Rectal smooth muscle tissue (tissue), 1 donor: ENCODE measurements at regions not wholly inside any gene's neighbourhood (a gene's known extent, or its start where the extent isn't known, plus 50 kb on each side); places are given as distances from the start of the nearest gene placed in this dataset.

ENCODE experiments used
- H3K27ac ChIP-seq: one replicate; pipeline ENCODE4 v1.7.0; 2013; ENCODE audit warnings: low read depth, low read length, inconsistent platforms
- H3K27me3 ChIP-seq: one replicate; pipeline ENCODE4 v1.7.0; 2013; ENCODE audit warnings: low read length; ENCODE audit not compliant: control insufficient read depth, insufficient read depth
- H3K36me3 ChIP-seq: one replicate; pipeline ENCODE4 v1.7.0; 2013; ENCODE audit warnings: low read length; ENCODE audit not compliant: control insufficient read depth, insufficient read depth
- H3K4me1 ChIP-seq: one replicate; pipeline ENCODE4 v1.7.0; 2013; ENCODE audit warnings: low read length; ENCODE audit not compliant: control insufficient read depth, insufficient read depth
- H3K4me3 ChIP-seq: one replicate; pipeline ENCODE4 v1.7.0; 2013; ENCODE audit warnings: low read length
- H3K9ac ChIP-seq: one replicate; pipeline ENCODE4 v1.7.0; 2013; ENCODE audit warnings: low read length

DNA sequence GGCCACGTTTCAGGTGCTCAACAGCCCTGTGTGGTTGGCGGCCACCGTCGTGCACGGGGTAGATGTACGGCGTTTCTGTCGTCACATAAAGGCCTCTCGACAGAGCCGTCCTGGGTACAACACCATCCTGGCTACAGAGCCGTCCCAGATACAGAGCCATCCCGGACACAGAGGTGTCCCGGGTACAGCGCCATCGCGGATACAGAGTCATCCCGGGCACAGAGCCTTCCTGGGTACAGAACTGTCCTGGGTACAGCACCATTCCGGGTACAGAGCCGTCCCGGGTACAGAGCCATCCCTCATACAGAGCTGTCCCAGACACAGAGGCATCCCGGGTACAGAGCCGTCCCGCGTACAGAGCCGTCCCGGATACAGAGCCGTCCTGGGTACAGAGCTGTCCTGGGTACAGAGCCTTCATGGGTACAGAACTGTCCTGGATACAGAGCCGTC is 222.7 kb upstream of the SOX1 start:
- H3K27me3 ChIP-seq: no peaks in the 10 kb centered on the region
- H3K4me3 ChIP-seq: no peak overlapping the region
- no peaks in the 10 kb centered on the region for H3K4me1 ChIP-seq
- H3K36me3 ChIP-seq: no peaks in the 10 kb centered on the region
- no peak overlapping the region for H3K9ac ChIP-seq
- no peak overlapping the region for H3K27ac ChIP-seq

- Histone ChIP-seq H3K27ac (no peak overlapping the region), H3K9ac (no peak overlapping the region), H3K4me1 (no peaks in the 10 kb centered on the region), H3K36me3 (no peaks in the 10 kb centered on the region), H3K27me3 (no peaks in the 10 kb centered on the region), H3K4me3 (no peak overlapping the region)
Observed at GRCh38 chr13:111844682-111845081, 222.3 kb upstream of the SOX1 start.

GRCh38 chr13:111845621-111846351 is 221.2 kb upstream of the SOX1 start:
- no peaks in the 10 kb centered on the region for H3K27me3 ChIP-seq
- H3K4me1 ChIP-seq: no peaks in the 10 kb centered on the region
- no peak overlapping the region for H3K4me3 ChIP-seq
- no peaks in the 10 kb centered on the region for H3K36me3 ChIP-seq
- no peak overlapping the region for H3K27ac ChIP-seq
- H3K9ac ChIP-seq: no peak overlapping the region

GRCh38 chr13:111846391-111847159 is 220.4 kb upstream of the SOX1 start:
- no peaks in the 10 kb centered on the region for H3K27me3 ChIP-seq
- no peak overlapping the region for H3K4me3 ChIP-seq
- H3K9ac ChIP-seq: no peak overlapping the region
- H3K36me3 ChIP-seq: no peaks in the 10 kb centered on the region
- H3K27ac ChIP-seq: no peak overlapping the region
- H3K4me1 ChIP-seq: no peaks in the 10 kb centered on the region

- Histone ChIP-seq H3K27me3 (no peaks in the 10 kb centered on the region), H3K36me3 (no peaks in the 10 kb centered on the region), H3K27ac (no peak overlapping the region), H3K9ac (no peak overlapping the region), H3K4me3 (no peak overlapping the region), H3K4me1 (no peaks in the 10 kb centered on the region)
Observed at GRCh38 chr13:111847964-111848363, 219.0 kb upstream of the SOX1 start.

DNA sequence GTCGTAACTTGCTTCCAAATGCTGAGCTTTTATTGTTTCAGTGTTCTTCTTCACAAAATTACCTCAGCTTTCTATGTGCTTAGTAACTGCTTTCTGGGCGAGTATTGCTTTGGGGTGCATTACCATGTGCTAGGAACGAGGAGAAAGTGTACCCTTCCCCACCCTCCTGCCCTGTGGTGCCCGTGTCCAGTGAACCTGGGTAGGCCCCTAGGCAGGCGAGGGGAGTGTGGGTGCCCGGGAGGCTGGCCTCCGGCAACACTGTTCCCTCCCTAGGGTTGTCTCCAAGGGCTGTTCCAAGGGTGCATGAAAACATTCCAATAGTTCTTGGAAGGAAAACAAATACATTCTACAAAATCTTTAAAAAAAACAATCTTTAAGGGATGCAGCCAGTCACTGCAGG is 216.5 kb upstream of the SOX1 start:
- Histone ChIP-seq H3K9ac (no peak overlapping the region), H3K27me3 (no peaks in the 10 kb centered on the region), H3K4me3 (no peak overlapping the region), H3K27ac (no peak overlapping the region), H3K36me3 (no peaks in the 10 kb centered on the region), H3K4me1 (no peaks in the 10 kb centered on the region)

GRCh38 chr13:111850976-111851375 is 216.0 kb upstream of the SOX1 start:
- Histone ChIP-seq H3K36me3 (no peaks in the 10 kb centered on the region), H3K27me3 (no peaks in the 10 kb centered on the region), H3K4me3 (no peak overlapping the region)

GRCh38 chr13:111852725-111853518 is 214.0 kb upstream of the SOX1 start:
- Histone ChIP-seq H3K27ac (no peak overlapping the region), H3K27me3 (no peaks in the 10 kb centered on the region)

More at GRCh38 chr13:111850976-111851375, 216.0 kb upstream of the SOX1 start:
- no peak overlapping the region for H3K27ac ChIP-seq
- H3K9ac ChIP-seq: no peak overlapping the region
- H3K4me1 ChIP-seq: no peaks in the 10 kb centered on the region

GRCh38 chr13:111853721-111854120 is 213.2 kb upstream of the SOX1 start:
- Histone ChIP-seq H3K27me3 (no peaks in the 10 kb centered on the region), H3K36me3 (no peaks in the 10 kb centered on the region), H3K4me1 (no peaks in the 10 kb centered on the region), H3K9ac (no peak overlapping the region), H3K4me3 (no peak overlapping the region), H3K27ac (no peak overlapping the region)

More at GRCh38 chr13:111852725-111853518, 214.0 kb upstream of the SOX1 start:
- Histone ChIP-seq H3K4me1 (no peaks in the 10 kb centered on the region), H3K36me3 (no peaks in the 10 kb centered on the region), H3K4me3 (no peak overlapping the region), H3K9ac (no peak overlapping the region)

DNA sequence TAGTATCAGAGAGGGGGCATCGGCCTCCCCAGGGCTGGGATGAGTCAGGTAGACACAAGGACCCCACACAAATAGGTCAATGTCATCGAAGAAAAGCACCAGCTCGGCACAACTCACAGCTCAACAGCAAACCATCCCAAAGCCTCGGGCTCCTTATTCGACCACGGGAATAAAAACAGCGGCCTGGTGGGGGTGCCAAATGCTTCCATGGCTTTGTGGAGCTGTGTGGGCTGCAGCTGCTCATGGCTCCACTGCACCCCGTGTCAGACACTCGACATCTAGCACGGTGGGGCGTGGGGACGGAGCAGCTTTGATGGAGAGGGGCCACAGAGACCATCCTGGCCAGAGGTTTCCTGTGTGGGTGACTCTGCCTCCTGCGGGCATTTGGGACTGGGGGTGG is 212.5 kb upstream of the SOX1 start:
- Histone ChIP-seq H3K27me3 (no peaks in the 10 kb centered on the region), H3K9ac (no peak overlapping the region), H3K27ac (no peak overlapping the region), H3K4me1 (no peaks in the 10 kb centered on the region), H3K36me3 (no peaks in the 10 kb centered on the region), H3K4me3 (no peak overlapping the region)

- no peak overlapping the region for H3K9ac ChIP-seq
- no peak overlapping the region for H3K27ac ChIP-seq
- no peaks in the 10 kb centered on the region for H3K36me3 ChIP-seq
- no peaks in the 10 kb centered on the region for H3K4me1 ChIP-seq
- no peaks in the 10 kb centered on the region for H3K27me3 ChIP-seq
- H3K4me3 ChIP-seq: no peak overlapping the region
Observed at GRCh38 chr13:111855191-111855590, 211.8 kb upstream of the SOX1 start.

DNA sequence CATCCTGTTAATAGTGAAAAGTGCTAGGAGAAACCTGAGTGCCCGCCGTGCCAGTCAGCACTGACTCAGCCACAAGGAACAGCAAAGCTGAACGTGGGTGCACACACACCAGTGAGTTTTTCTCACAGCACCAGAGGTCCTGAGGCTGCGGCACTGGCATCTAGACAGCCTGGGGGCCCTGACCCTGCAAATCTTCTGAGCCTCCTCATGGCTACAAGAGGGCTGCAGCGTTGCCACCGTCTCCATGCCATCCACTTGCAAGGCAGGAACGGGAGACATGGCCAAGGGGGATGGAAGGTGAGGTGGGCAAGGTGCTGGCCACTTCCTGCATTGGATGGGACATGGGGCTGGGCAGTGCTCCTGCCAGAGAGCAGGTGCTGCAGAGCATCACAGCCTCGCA is 211.2 kb upstream of the SOX1 start:
- Histone ChIP-seq H3K27ac (no peak overlapping the region), H3K4me1 (no peaks in the 10 kb centered on the region), H3K4me3 (no peak overlapping the region), H3K36me3 (no peaks in the 10 kb centered on the region), H3K9ac (no peak overlapping the region), H3K27me3 (no peaks in the 10 kb centered on the region)
